ENCODE measurements at regions not wholly inside any gene's neighbourhood (a gene's known extent, or its start where the extent isn't known, plus 50 kb on each side); places are given as distances from the start of the nearest gene placed in this dataset.

GRCh38 chr1:218108034-218108433, 177.1 kb upstream of the RRP15 start:
- Histone ChIP-seq H3K27ac (no peak overlapping the region), H3K36me3 (ENCODE audit: insufficient read depth, low read length) (no peaks in the 10 kb centered on the region), H3K9ac (ENCODE audit: insufficient read length) (no peak overlapping the region), H3K4me3 (no peak overlapping the region), H3K9me3 (ENCODE audit: low read depth, low read length) (no peaks in the 10 kb centered on the region)
- TF ChIP-seq POLR2AphosphoS5 (IDR thresholded peaks at IDR 0.05; ENCODE audit: borderline replicate concordance, low read depth, low read length) (no peak), FOXP2 (optimal IDR thresholded peaks at IDR 0.05; ENCODE audit: control extremely low read depth, extremely low read length, insufficient read depth) (no peak), EZH2 (IDR thresholded peaks at IDR 0.05) (no peak)
- no peak for DNase-seq (ENCODE audit: low read depth, low spot score)

GRCh38 chr1:218112862-218113261, 172.2 kb upstream of the RRP15 start:
- TF ChIP-seq FOXP2 (optimal IDR thresholded peaks at IDR 0.05; ENCODE audit: control extremely low read depth, extremely low read length, insufficient read depth), result no peak
- TF ChIP-seq EZH2 (IDR thresholded peaks at IDR 0.05), result no peak
- no peak for TF ChIP-seq POLR2AphosphoS5 (IDR thresholded peaks at IDR 0.05; ENCODE audit: borderline replicate concordance, low read depth, low read length)
- no peak for DNase-seq (ENCODE audit: low read depth, low spot score)
- H3K9me3 ChIP-seq (ENCODE audit: low read depth, low read length), result no peaks in the 10 kb centered on the region
- no peak overlapping the region for H3K27ac ChIP-seq
- H3K9ac ChIP-seq (ENCODE audit: insufficient read length), result no peak overlapping the region
- no peak overlapping the region for H3K4me3 ChIP-seq
- no peaks in the 10 kb centered on the region for H3K36me3 ChIP-seq (ENCODE audit: insufficient read depth, low read length)

GRCh38 chr1:218123968-218124367, 161.1 kb upstream of the RRP15 start:
- no peak for DNase-seq (ENCODE audit: low read depth, low spot score)
- TF ChIP-seq EZH2 (IDR thresholded peaks at IDR 0.05) (no peak), POLR2AphosphoS5 (IDR thresholded peaks at IDR 0.05; ENCODE audit: borderline replicate concordance, low read depth, low read length) (no peak), FOXP2 (optimal IDR thresholded peaks at IDR 0.05; ENCODE audit: control extremely low read depth, extremely low read length, insufficient read depth) (no peak)
- Histone ChIP-seq H3K36me3 (ENCODE audit: insufficient read depth, low read length) (no peaks in the 10 kb centered on the region), H3K27ac (no peak overlapping the region), H3K9me3 (ENCODE audit: low read depth, low read length) (no peaks in the 10 kb centered on the region), H3K4me3 (no peak overlapping the region), H3K9ac (ENCODE audit: insufficient read length) (no peak overlapping the region)

- Histone ChIP-seq H3K9me3 (ENCODE audit: low read depth, low read length) (no peaks in the 10 kb centered on the region), H3K4me3 (no peak overlapping the region), H3K36me3 (ENCODE audit: insufficient read depth, low read length) (no peaks in the 10 kb centered on the region), H3K27ac (no peak overlapping the region), H3K9ac (ENCODE audit: insufficient read length) (no peak overlapping the region)
- TF ChIP-seq FOXP2 (optimal IDR thresholded peaks at IDR 0.05; ENCODE audit: control extremely low read depth, extremely low read length, insufficient read depth) (no peak), POLR2AphosphoS5 (IDR thresholded peaks at IDR 0.05; ENCODE audit: borderline replicate concordance, low read depth, low read length) (no peak), EZH2 (IDR thresholded peaks at IDR 0.05) (no peak)
- DNase-seq (ENCODE audit: low read depth, low spot score), result no peak
These were observed 149.7 kb upstream of the RRP15 start for GRCh38 chr1:218135371-218135770.

GRCh38 chr1:218139761-218140160, 145.3 kb upstream of the RRP15 start:
- no peak for DNase-seq (ENCODE audit: low read depth, low spot score)
- H3K9me3 ChIP-seq (ENCODE audit: low read depth, low read length), result no peaks in the 10 kb centered on the region
- TF ChIP-seq POLR2AphosphoS5 (IDR thresholded peaks at IDR 0.05; ENCODE audit: borderline replicate concordance, low read depth, low read length) (no peak), FOXP2 (optimal IDR thresholded peaks at IDR 0.05; ENCODE audit: control extremely low read depth, extremely low read length, insufficient read depth) (no peak), EZH2 (IDR thresholded peaks at IDR 0.05) (no peak)
- no peaks in the 10 kb centered on the region for H3K36me3 ChIP-seq (ENCODE audit: insufficient read depth, low read length)
- H3K27ac ChIP-seq, result no peak overlapping the region
- no peak overlapping the region for H3K4me3 ChIP-seq
- no peak overlapping the region for H3K9ac ChIP-seq (ENCODE audit: insufficient read length)

- TF ChIP-seq EZH2 (IDR thresholded peaks at IDR 0.05) (no peak), FOXP2 (optimal IDR thresholded peaks at IDR 0.05; ENCODE audit: control extremely low read depth, extremely low read length, insufficient read depth) (no peak), POLR2AphosphoS5 (IDR thresholded peaks at IDR 0.05; ENCODE audit: borderline replicate concordance, low read depth, low read length) (no peak)
- no peak overlapping the region for H3K27ac ChIP-seq
- H3K36me3 ChIP-seq (ENCODE audit: insufficient read depth, low read length), result no peaks in the 10 kb centered on the region
- no peaks in the 10 kb centered on the region for H3K9me3 ChIP-seq (ENCODE audit: low read depth, low read length)
- H3K4me3 ChIP-seq, result no peak overlapping the region
- DNase-seq (ENCODE audit: low read depth, low spot score), result no peak
- H3K9ac ChIP-seq (ENCODE audit: insufficient read length), result no peak overlapping the region
These were observed 128.5 kb upstream of the RRP15 start for GRCh38 chr1:218156595-218156994.

GRCh38 chr1:218163371-218163770, 121.7 kb upstream of the RRP15 start:
- Histone ChIP-seq H3K36me3 (ENCODE audit: insufficient read depth, low read length) (no peaks in the 10 kb centered on the region), H3K9me3 (ENCODE audit: low read depth, low read length) (no peaks in the 10 kb centered on the region), H3K27ac (no peak overlapping the region), H3K4me3 (no peak overlapping the region), H3K9ac (ENCODE audit: insufficient read length) (no peak overlapping the region)
- no peak for TF ChIP-seq POLR2AphosphoS5 (IDR thresholded peaks at IDR 0.05; ENCODE audit: borderline replicate concordance, low read depth, low read length)
- TF ChIP-seq FOXP2 (optimal IDR thresholded peaks at IDR 0.05; ENCODE audit: control extremely low read depth, extremely low read length, insufficient read depth), result no peak
- TF ChIP-seq EZH2 (IDR thresholded peaks at IDR 0.05), result no peak
- no peak for DNase-seq (ENCODE audit: low read depth, low spot score)

GRCh38 chr1:218164111-218164929, 120.8 kb upstream of the RRP15 start:
- Histone ChIP-seq H3K9me3 (ENCODE audit: low read depth, low read length) (no peaks in the 10 kb centered on the region), H3K36me3 (ENCODE audit: insufficient read depth, low read length) (no peaks in the 10 kb centered on the region), H3K9ac (ENCODE audit: insufficient read length) (peak overlapping the region; percentile 65), H3K27ac (no peak overlapping the region), H3K4me3 (peak overlapping the region; percentile 84)
- TF ChIP-seq FOXP2 (optimal IDR thresholded peaks at IDR 0.05; ENCODE audit: control extremely low read depth, extremely low read length, insufficient read depth), result no peak
- TF ChIP-seq EZH2 (IDR thresholded peaks at IDR 0.05), result peak; percentile 31
- no peak for DNase-seq (ENCODE audit: low read depth, low spot score)

Data from SK-N-MC (cell line).